Thyroid gland (tissue), 4 donors: ENCODE measurements at regions not wholly inside any gene's neighbourhood (a gene's known extent, or its start where the extent isn't known, plus 50 kb on each side); places are given as distances from the start of the nearest gene placed in this dataset.

Experiments used
- DNase-seq, 2 donors: peaks; one replicate each; pipeline ENCODE4 v3.0.0-alpha.2; 2019
- H3K27ac ChIP-seq, 3 donors: fragments of 200-600 bp; sonication (generic); 1 replicate in 2 of 3; 2 replicates in 1 of 3; pipeline ENCODE4 v1.5.1; 2016 to 2019; ENCODE audit warnings: mild to moderate bottlenecking in 1 of 3, moderate library complexity in 1 of 3
- H3K27me3 ChIP-seq: fragments of 200-600 bp; sonication (generic); one replicate; pipeline ENCODE4 v1.5.1; 2019
- H3K36me3 ChIP-seq, 2 donors: fragments of 200-600 bp; sonication (generic); one replicate each; pipeline ENCODE4 v1.5.1; 2016 to 2019
- H3K4me1 ChIP-seq, 2 donors: fragments of 200-600 bp; sonication (generic); one replicate each; pipeline ENCODE4 v1.5.1; 2017 to 2019
- H3K4me3 ChIP-seq, 3 donors: fragments of 200-600 bp; sonication (generic); replicated peaks in 1 of 3; 1 replicate in 2 of 3; 2 replicates in 1 of 3; pipeline ENCODE4 v1.5.1; 2016; ENCODE audit warnings: mild to moderate bottlenecking in 1 of 3
- H3K9me3 ChIP-seq: fragments of 200-600 bp; sonication (generic); one replicate; pipeline ENCODE4 v1.5.1; 2017
- POLR2A ChIP-seq, 2 donors: fragments of 450-650 bp; IDR thresholded peaks; one replicate each; pipeline ENCODE4 v1.6.1; 2017; ENCODE audit warnings: antibody characterized with exemption in 2 of 2, mild to moderate bottlenecking in 2 of 2, moderate library complexity in 1 of 2
- WGBS, 2 donors: methylation state at CpG; one replicate each; pipeline ENCODE4 v1.1.5; 2017; 5-methylcytosine and 5-hydroxymethylcytosine counted together
- intact Hi-C: fragments of 100-400 bp; cut with DNase I; formaldehyde crosslinking; loops from one replicate; pipeline ENCODE4 v1.15.1; 2023
- TF ChIP-seq, protein P1 (sequence below), 6 experiments: fragments of 200-600 bp in 3 of 6; fragments of 450-650 bp in 3 of 6; sonication (generic) in 3 of 6; IDR thresholded peaks; one replicate each; pipeline ENCODE4 v1.5.1; 2016 to 2019; ENCODE audit warnings: antibody characterized with exemption in 6 of 6, mild to moderate bottlenecking in 2 of 6, inconsistent platforms in 1 of 6, moderate library complexity in 1 of 6

DNA sequence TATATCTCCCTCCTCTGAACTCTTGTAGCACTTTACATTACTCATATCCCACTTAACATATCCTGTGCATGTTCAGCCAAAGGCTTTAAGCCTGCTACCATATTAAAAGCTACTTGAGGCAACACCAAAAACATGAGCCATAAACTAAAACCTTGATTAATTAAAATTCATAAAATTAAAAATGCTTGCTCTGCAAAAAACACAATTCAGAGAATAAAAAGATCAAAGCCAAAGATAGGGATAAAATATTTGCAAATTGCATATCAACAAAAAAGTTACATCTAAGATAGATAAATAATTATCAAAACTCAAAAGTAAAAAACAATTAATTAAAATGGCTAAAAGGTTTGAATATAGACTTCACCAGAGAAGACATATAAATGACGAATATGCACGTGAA, 495.4 kb upstream of the PIK3C3 start:
- no peak overlapping the region for H3K4me3 ChIP-seq
- H3K36me3 ChIP-seq, result no peaks in the 10 kb centered on the region
- TF ChIP-seq POLR2A (IDR thresholded peaks at IDR 0.05), result no peak
- TF ChIP-seq, protein P1, sequence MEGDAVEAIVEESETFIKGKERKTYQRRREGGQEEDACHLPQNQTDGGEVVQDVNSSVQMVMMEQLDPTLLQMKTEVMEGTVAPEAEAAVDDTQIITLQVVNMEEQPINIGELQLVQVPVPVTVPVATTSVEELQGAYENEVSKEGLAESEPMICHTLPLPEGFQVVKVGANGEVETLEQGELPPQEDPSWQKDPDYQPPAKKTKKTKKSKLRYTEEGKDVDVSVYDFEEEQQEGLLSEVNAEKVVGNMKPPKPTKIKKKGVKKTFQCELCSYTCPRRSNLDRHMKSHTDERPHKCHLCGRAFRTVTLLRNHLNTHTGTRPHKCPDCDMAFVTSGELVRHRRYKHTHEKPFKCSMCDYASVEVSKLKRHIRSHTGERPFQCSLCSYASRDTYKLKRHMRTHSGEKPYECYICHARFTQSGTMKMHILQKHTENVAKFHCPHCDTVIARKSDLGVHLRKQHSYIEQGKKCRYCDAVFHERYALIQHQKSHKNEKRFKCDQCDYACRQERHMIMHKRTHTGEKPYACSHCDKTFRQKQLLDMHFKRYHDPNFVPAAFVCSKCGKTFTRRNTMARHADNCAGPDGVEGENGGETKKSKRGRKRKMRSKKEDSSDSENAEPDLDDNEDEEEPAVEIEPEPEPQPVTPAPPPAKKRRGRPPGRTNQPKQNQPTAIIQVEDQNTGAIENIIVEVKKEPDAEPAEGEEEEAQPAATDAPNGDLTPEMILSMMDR (IDR thresholded peaks at IDR 0.05), result no peak
- H3K27ac ChIP-seq, result no peak overlapping the region
- DNase-seq, result no peak
- no peaks in the 10 kb centered on the region for H3K4me1 ChIP-seq
- WGBS, 2 donors, result 89 to 90% methylated on average over 2 of the region's 2 CpGs
- no peaks in the 10 kb centered on the region for H3K9me3 ChIP-seq
- no peaks in the 10 kb centered on the region for H3K27me3 ChIP-seq
- intact Hi-C loops, result no loop called here

DNA sequence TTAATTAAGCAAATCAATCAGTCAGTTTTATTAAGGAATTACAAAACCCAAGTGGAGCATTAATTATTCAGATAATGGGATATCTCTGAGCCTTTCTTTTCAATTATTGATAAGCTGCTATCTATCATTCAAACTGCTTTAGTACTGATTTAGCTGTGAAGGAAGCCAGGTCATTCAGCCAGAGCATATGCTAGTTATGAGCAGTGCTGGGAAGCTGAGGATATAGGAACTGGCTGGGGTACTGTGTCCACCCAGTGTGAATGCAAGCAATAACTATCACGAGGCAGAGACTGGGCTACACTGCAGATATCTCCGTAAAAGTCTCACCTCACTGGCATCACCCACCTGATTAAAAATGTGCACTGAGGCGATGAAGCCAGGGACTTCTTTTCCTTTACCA, 496.7 kb upstream of the PIK3C3 start:
- TF ChIP-seq, protein P1 (IDR thresholded peaks at IDR 0.05), result no peak
- TF ChIP-seq POLR2A (IDR thresholded peaks at IDR 0.05), result no peak
- Histone ChIP-seq H3K27me3 (no peaks in the 10 kb centered on the region), H3K27ac (no peak overlapping the region), H3K36me3 (no peaks in the 10 kb centered on the region), H3K4me3 (no peak overlapping the region), H3K4me1 (no peaks in the 10 kb centered on the region), H3K9me3 (no peaks in the 10 kb centered on the region)
- WGBS, 2 donors, result 81% methylated on average over 3 of the region's 3 CpGs
- no peak for DNase-seq
- intact Hi-C loops, result no loop called here

DNA sequence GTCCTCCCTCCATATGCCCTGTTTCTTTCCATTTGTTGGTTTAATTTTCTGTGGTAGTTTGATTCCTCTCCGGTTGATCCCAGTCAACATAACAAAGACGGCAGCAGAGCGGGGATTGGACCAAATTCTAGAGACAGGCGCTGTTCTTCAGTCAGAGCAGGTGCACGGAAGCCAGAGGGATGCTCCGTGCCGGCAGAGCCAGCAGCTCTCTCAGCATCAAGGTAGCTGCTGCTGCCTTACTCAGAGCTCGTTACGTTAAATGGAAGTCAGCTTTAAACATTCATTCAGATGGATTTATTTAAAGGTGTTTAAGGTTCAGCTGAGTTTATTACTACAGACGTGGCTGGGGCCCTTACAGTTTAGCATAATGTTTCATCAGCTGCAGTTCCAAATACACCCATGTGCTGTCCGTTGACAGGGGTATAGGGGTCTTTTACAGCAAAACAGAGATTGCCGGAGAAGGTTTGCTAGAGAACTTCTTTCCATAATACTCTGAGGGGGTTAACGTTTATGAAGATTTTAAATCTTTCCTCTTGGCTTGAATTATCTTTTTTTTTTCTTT, 497.2 kb upstream of the PIK3C3 start:
- H3K27ac ChIP-seq, result no peak overlapping the region
- intact Hi-C loops, result no loop called here
- no peaks in the 10 kb centered on the region for H3K27me3 ChIP-seq
- no peak for DNase-seq
- H3K4me3 ChIP-seq, result no peak overlapping the region
- no peaks in the 10 kb centered on the region for H3K9me3 ChIP-seq
- H3K4me1 ChIP-seq, result no peaks in the 10 kb centered on the region
- WGBS, 2 donors, result 66 to 68% methylated on average over 13 of the region's 13 CpGs
- TF ChIP-seq POLR2A (IDR thresholded peaks at IDR 0.05), result no peak
- no peaks in the 10 kb centered on the region for H3K36me3 ChIP-seq

DNA sequence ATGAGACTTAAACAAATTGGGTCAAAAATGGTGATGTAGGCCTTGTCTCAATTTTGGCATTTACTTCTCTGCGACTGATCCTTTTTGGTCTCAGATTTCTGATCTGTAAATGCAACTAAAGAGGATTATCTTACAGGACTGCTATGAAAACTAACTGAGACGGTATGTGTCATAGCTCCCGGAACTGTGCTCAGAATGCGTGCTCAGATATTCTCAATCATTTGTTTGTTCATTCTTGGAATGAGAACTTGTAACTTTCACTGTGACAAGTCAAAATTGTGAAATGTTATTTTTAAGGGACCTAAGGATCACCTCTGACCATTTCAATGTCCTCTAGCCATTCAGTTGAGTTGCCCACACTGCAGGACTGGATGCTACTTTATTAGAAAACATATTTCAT, 498.2 kb upstream of the PIK3C3 start:
- no peaks in the 10 kb centered on the region for H3K4me1 ChIP-seq
- TF ChIP-seq, protein P1 (IDR thresholded peaks at IDR 0.05), result no peak
- no peak for TF ChIP-seq POLR2A (IDR thresholded peaks at IDR 0.05)
- no peaks in the 10 kb centered on the region for H3K27me3 ChIP-seq
- WGBS, 2 donors, result 83 to 89% methylated on average over 4 of the region's 4 CpGs
- H3K9me3 ChIP-seq, result no peaks in the 10 kb centered on the region
- H3K4me3 ChIP-seq, result no peak overlapping the region
- no peak for DNase-seq
- H3K36me3 ChIP-seq, result no peaks in the 10 kb centered on the region
- H3K27ac ChIP-seq, result no peak overlapping the region
- intact Hi-C loops, result no loop called here

DNA sequence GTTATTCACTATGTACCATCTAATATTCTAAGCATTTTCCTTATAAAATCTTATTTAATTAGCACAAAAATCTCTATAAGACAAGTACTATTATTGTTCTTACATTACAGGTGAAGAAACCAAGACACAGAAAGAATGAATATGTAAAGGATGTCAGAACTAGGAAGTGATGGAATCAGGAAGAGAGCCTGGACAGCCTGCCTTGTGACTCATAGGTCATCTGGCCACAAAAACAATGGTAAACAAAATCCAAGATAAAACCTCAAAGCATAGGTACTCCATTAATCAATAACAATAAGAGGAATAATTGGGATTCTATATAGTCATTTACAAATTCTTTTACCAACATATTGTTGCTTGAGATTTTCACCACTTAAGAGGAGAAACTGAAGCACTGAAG, 505.4 kb upstream of the PIK3C3 start:
- Histone ChIP-seq H3K9me3 (no peaks in the 10 kb centered on the region), H3K27me3 (no peaks in the 10 kb centered on the region), H3K4me1 (no peaks in the 10 kb centered on the region), H3K27ac (no peak overlapping the region), H3K36me3 (no peaks in the 10 kb centered on the region), H3K4me3 (no peak overlapping the region)
- DNase-seq, result no peak
- TF ChIP-seq POLR2A (IDR thresholded peaks at IDR 0.05), result no peak
- TF ChIP-seq, protein P1 (IDR thresholded peaks at IDR 0.05), result no peak
- intact Hi-C loops, result no loop called here

DNA sequence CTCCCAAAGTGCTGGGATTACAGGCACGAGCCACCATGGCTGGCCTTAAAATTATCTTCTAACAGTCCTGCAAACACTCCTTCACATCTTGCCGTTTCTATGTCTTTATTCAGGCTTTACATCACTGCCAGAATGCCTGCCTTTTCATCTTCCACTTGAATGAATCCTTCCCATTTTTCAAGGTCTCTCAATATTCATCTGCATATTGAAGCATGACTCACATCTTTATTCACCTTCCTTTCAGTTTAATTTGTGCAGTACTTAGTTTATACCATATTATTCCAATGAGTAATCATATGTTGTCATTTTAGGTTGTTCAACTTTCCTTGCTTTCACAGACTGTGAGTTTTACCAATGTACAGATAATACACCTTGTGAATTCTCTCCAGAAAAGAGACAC, 510.1 kb upstream of the PIK3C3 start:
- H3K4me1 ChIP-seq, result no peaks in the 10 kb centered on the region
- intact Hi-C loops, result no loop called here
- H3K9me3 ChIP-seq, result no peaks in the 10 kb centered on the region
- DNase-seq, result no peak
- TF ChIP-seq, protein P1 (IDR thresholded peaks at IDR 0.05), result no peak
- no peak for TF ChIP-seq POLR2A (IDR thresholded peaks at IDR 0.05)
- no peak overlapping the region for H3K4me3 ChIP-seq
- H3K36me3 ChIP-seq, result no peaks in the 10 kb centered on the region
- H3K27me3 ChIP-seq, result no peaks in the 10 kb centered on the region
- no peak overlapping the region for H3K27ac ChIP-seq
- WGBS, 2 donors, result 79 to 84% methylated on average over 2 of the region's 2 CpGs
